Hepatocyte (in vitro differentiated cells): ENCODE measurements at regions not wholly inside any gene's neighbourhood (a gene's known extent, or its start where the extent isn't known, plus 50 kb on each side); places are given as distances from the start of the nearest gene placed in this dataset. TPM values are rescaled to one million over a fixed set of nuclear protein-coding genes. Genes with fewer than 3 reads are reported as not detected.

ENCODE experiments used
- small RNA-seq: library from RNA; depleted of rRNA; stranded (forward); fragments of <200 nt; gene quantifications from one replicate; pipeline ENCODE3, GENCODE V24; 2014

Small RNA genes lying in the stretch of these regions (small RNA-seq; reads per million reads assigned to genes)
- not detected for gene AL451086.1
